HEK293 (cell line): ENCODE measurements at regions not wholly inside any gene's neighbourhood (a gene's known extent, or its start where the extent isn't known, plus 50 kb on each side); places are given as distances from the start of the nearest gene placed in this dataset.

ENCODE experiments used
- CTCF ChIA-PET: fragments of 350-600 bp; formaldehyde crosslinking; extraction: SDS; loops from one replicate; lab custom pipeline; 2021; ENCODE audit warnings: antibody characterized with exemption; lab: Yijun Ruan, JAX
- POLR2A ChIA-PET: fragments of 300-600 bp; formaldehyde crosslinking; extraction: SDS; loops from one replicate; lab custom pipeline; 2020; ENCODE audit warnings: antibody characterized with exemption, inconsistent platforms; lab: Yijun Ruan, JAX
- H3K27ac ChIP-seq: fragments of 200-500 bp; sonication (Bioruptor generic); 2 replicates; pipeline ENCODE4 v1.5.1; 2014; ENCODE audit warnings: low read depth, low read length, control low read depth, inconsistent platforms; ENCODE audit errors: extremely low read depth
- H3K36me3 ChIP-seq, 2 experiments: fragments of 200-500 bp in 1 of 2; sonication (Bioruptor generic) in 1 of 2; 1 replicate in 1 of 2; 2 replicates in 1 of 2; pipeline ENCODE4 v1.5.1; 2014 to 2017; ENCODE audit warnings: inconsistent platforms in 2 of 2, low read length in 2 of 2; ENCODE audit not compliant: control insufficient read depth in 2 of 2, insufficient read depth in 1 of 2
- H3K4me1 ChIP-seq: fragments of 200-500 bp; sonication (Bioruptor generic); 2 replicates; pipeline ENCODE4 v1.5.1; 2014; ENCODE audit warnings: mild to moderate bottlenecking, low read length, inconsistent platforms; ENCODE audit not compliant: control insufficient read depth, insufficient read depth
- H3K4me3 ChIP-seq: 2 replicates; pipeline ENCODE4 v1.5.1; 2011; ENCODE audit warnings: low read depth, mild to moderate bottlenecking, control low read depth, low read length, moderate library complexity
- H3K9me3 ChIP-seq: fragments of 200-500 bp; sonication (Bioruptor generic); 2 replicates; pipeline ENCODE4 v1.5.1; 2014; ENCODE audit warnings: low read depth, low read length, inconsistent platforms; ENCODE audit not compliant: control insufficient read depth, insufficient read depth
- KLF10 ChIP-seq: fragments of 450-650 bp; IDR thresholded peaks from 2 replicates; pipeline ENCODE4 v1.5.1; 2018; ENCODE audit warnings: missing biosample characterization, mild to moderate bottlenecking, missing genetic modification characterization
- KLF7 ChIP-seq: fragments of 450-650 bp; formaldehyde crosslinking; IDR thresholded peaks from 2 replicates; pipeline ENCODE4 v1.5.1; 2016; ENCODE audit warnings: missing biosample characterization, missing genetic modification characterization, borderline replicate concordance
- OSR2 ChIP-seq: fragments of 450-650 bp; formaldehyde crosslinking; IDR thresholded peaks from 2 replicates; pipeline ENCODE4 v1.5.1; 2016; ENCODE audit warnings: missing biosample characterization, missing genetic modification characterization
- PRDM4 ChIP-seq: fragments of 450-650 bp; formaldehyde crosslinking; IDR thresholded peaks from 2 replicates; pipeline ENCODE4 v1.5.1; 2017; ENCODE audit warnings: missing biosample characterization, missing genetic modification characterization
- SP3 ChIP-seq: fragments of 450-650 bp; formaldehyde crosslinking; IDR thresholded peaks from 2 replicates; pipeline ENCODE4 v1.5.1; 2016; ENCODE audit warnings: missing biosample characterization, missing genetic modification characterization
- ZBTB44 ChIP-seq: fragments of 450-650 bp; IDR thresholded peaks from 2 replicates; pipeline ENCODE4 v1.5.1; 2018; ENCODE audit warnings: missing biosample characterization, mild to moderate bottlenecking, missing genetic modification characterization
- ZNF10 ChIP-seq: fragments of 450-650 bp; formaldehyde crosslinking; IDR thresholded peaks from 2 replicates; pipeline ENCODE4 v1.5.1; 2017; ENCODE audit warnings: missing biosample characterization, missing genetic modification characterization
- ZNF155 ChIP-seq: fragments of 450-650 bp; formaldehyde crosslinking; IDR thresholded peaks from 2 replicates; pipeline ENCODE4 v1.5.1; 2016; ENCODE audit warnings: missing biosample characterization, missing genetic modification characterization
- ZNF175 ChIP-seq: fragments of 450-650 bp; formaldehyde crosslinking; IDR thresholded peaks from 2 replicates; pipeline ENCODE4 v1.5.1; 2016; ENCODE audit warnings: missing biosample characterization, missing genetic modification characterization
- ZNF184 ChIP-seq: fragments of 450-650 bp; IDR thresholded peaks from 2 replicates; pipeline ENCODE4 v1.5.1; 2018; ENCODE audit warnings: missing biosample characterization, mild to moderate bottlenecking, missing genetic modification characterization
- ZNF26 ChIP-seq: fragments of 450-650 bp; formaldehyde crosslinking; IDR thresholded peaks from 2 replicates; pipeline ENCODE4 v1.5.1; 2016; ENCODE audit warnings: missing biosample characterization, missing genetic modification characterization
- ZNF350 ChIP-seq: fragments of 450-650 bp; formaldehyde crosslinking; IDR thresholded peaks from 2 replicates; pipeline ENCODE4 v1.5.0; 2017; ENCODE audit warnings: missing biosample characterization, mild to moderate bottlenecking, missing genetic modification characterization
- ZNF366 ChIP-seq: fragments of 450-650 bp; formaldehyde crosslinking; conservative IDR thresholded peaks from 2 replicates; pipeline ENCODE4 v1.5.1; 2016; ENCODE audit warnings: missing biosample characterization, missing genetic modification characterization
- ZNF473 ChIP-seq: fragments of 450-650 bp; formaldehyde crosslinking; IDR thresholded peaks from 2 replicates; pipeline ENCODE4 v1.5.1; 2017; ENCODE audit warnings: missing biosample characterization, missing genetic modification characterization
- ZNF544 ChIP-seq: fragments of 450-650 bp; formaldehyde crosslinking; IDR thresholded peaks from 2 replicates; pipeline ENCODE4 v1.5.0; 2017; ENCODE audit warnings: missing biosample characterization, missing genetic modification characterization
- ZNF555 ChIP-seq: fragments of 450-650 bp; formaldehyde crosslinking; conservative IDR thresholded peaks from 2 replicates; pipeline ENCODE4 v1.5.1; 2017; ENCODE audit warnings: missing biosample characterization, mild to moderate bottlenecking, missing genetic modification characterization, inconsistent platforms
- ZNF621 ChIP-seq: fragments of 450-650 bp; formaldehyde crosslinking; IDR thresholded peaks from 2 replicates; pipeline ENCODE4 v1.5.1; 2017; ENCODE audit warnings: missing biosample characterization, missing genetic modification characterization
- ZNF76 ChIP-seq: fragments of 450-650 bp; formaldehyde crosslinking; IDR thresholded peaks from 2 replicates; pipeline ENCODE4; 2016; ENCODE audit warnings: low read depth, missing biosample characterization, missing genetic modification characterization, borderline replicate concordance
- ZNF837 ChIP-seq: fragments of 450-650 bp; formaldehyde crosslinking; IDR thresholded peaks from 2 replicates; pipeline ENCODE4 v1.5.1; 2016; ENCODE audit warnings: missing biosample characterization, missing genetic modification characterization
- ZNF843 ChIP-seq: fragments of 450-650 bp; formaldehyde crosslinking; IDR thresholded peaks from 2 replicates; pipeline ENCODE4 v1.5.1; 2016; ENCODE audit warnings: missing biosample characterization, missing genetic modification characterization
- ZSCAN16 ChIP-seq: fragments of 450-650 bp; formaldehyde crosslinking; IDR thresholded peaks from 2 replicates; pipeline ENCODE4 v1.5.1; 2016; ENCODE audit warnings: missing biosample characterization, missing genetic modification characterization

- H3K27ac ChIP-seq, result no peak overlapping the region
- H3K4me3 ChIP-seq, result no peak overlapping the region
- no peaks in the 10 kb centered on the region for H3K9me3 ChIP-seq
- H3K36me3 ChIP-seq, result no peaks in the 10 kb centered on the region
- TF ChIP-seq ZNF544 (tag by site-specific recombination), result no peak
- TF ChIP-seq ZBTB44 (tag by site-specific recombination), result no peak
- TF ChIP-seq ZNF26, result no peak
- TF ChIP-seq ZNF184 (tag by site-specific recombination), result no peak
- no peak for TF ChIP-seq ZNF843 (tag by site-specific recombination)
- TF ChIP-seq ZNF10, result no peak
- no peak for TF ChIP-seq ZNF175 (tag by site-specific recombination)
- TF ChIP-seq ZNF76 (tag by site-specific recombination), result no peak
- TF ChIP-seq ZNF555 (tag by site-specific recombination), result no peak
- no peak for TF ChIP-seq ZNF837 (tag by site-specific recombination)
- TF ChIP-seq KLF10 (tag by site-specific recombination), result no peak
- TF ChIP-seq SP3 (tag by site-specific recombination), result no peak
- TF ChIP-seq ZNF350 (tag by site-specific recombination), result no peak
- no peak for TF ChIP-seq KLF7 (tag by site-specific recombination)
- TF ChIP-seq PRDM4 (tag by site-specific recombination), result no peak
- POLR2A ChIA-PET, result no interaction called here
- CTCF ChIA-PET, result no interaction called here
- H3K4me1 ChIP-seq, result peaks cover 5% of the 10 kb centered on the region; the same call in 1 of the 2 replicates
Measured at GRCh38 chr2:236686561-236686960, 116.9 kb downstream of the ACKR3 start.

GRCh38 chr2:236687296-236687965 is 117.8 kb downstream of the ACKR3 start:
- Histone ChIP-seq H3K4me3 (no peak overlapping the region), H3K4me1 (peaks cover 5% of the 10 kb centered on the region; the same call in 1 of the 2 replicates), H3K36me3 (no peaks in the 10 kb centered on the region), H3K27ac (no peak overlapping the region), H3K9me3 (no peaks in the 10 kb centered on the region)
- ChIA-PET CTCF (no interaction called here), POLR2A (interaction anchor here (0.7 kb wide), 1 partner anchor 27 kb away, joined by 3 read pairs; no protein-coding TSS in a partner anchor)
- no peak for TF ChIP-seq ZNF621 (tag by site-specific recombination)

- Histone ChIP-seq H3K36me3 (no peaks in the 10 kb centered on the region), H3K4me1 (peaks cover 5% of the 10 kb centered on the region; the same call in 1 of the 2 replicates), H3K4me3 (no peak overlapping the region), H3K9me3 (no peaks in the 10 kb centered on the region), H3K27ac (no peak overlapping the region)
- POLR2A ChIA-PET, result interaction anchor here (0.7 kb wide), 1 partner anchor 27 kb away, joined by 3 read pairs; no protein-coding TSS in a partner anchor
- no peak for TF ChIP-seq ZNF555 (tag by site-specific recombination)
- no peak for TF ChIP-seq SP3 (tag by site-specific recombination)
- TF ChIP-seq ZNF473 (tag by site-specific recombination), result no peak
- no peak for TF ChIP-seq OSR2 (tag by site-specific recombination)
- TF ChIP-seq ZNF155, result no peak
- no peak for TF ChIP-seq ZNF366 (tag by site-specific recombination)
- TF ChIP-seq ZSCAN16 (tag by site-specific recombination), result no peak
- CTCF ChIA-PET, result interaction anchor here (0.6 kb wide), 1 partner anchor 268 kb away, joined by 4 read pairs; no protein-coding TSS in a partner anchor
Measured at GRCh38 chr2:236688157-236688556, 118.5 kb downstream of the ACKR3 start.
